ENCODE measurements at regions not wholly inside any gene's neighbourhood (a gene's known extent, or its start where the extent isn't known, plus 50 kb on each side); places are given as distances from the start of the nearest gene placed in this dataset.

- Histone ChIP-seq H3K4me2 (ENCODE audit: low read length) (no peak overlapping the region), H2AFZ (ENCODE audit: low read depth, low read length) (no peak overlapping the region), H3K36me3 (ENCODE audit: insufficient read depth, low read length) (no peaks in the 10 kb centered on the region), H3K9me3 (ENCODE audit: low read length) (no peaks in the 10 kb centered on the region), H3K27ac (ENCODE audit: low read length) (no peak overlapping the region), H3F3A (ENCODE audit: insufficient read depth, low read length, poor library complexity, severe bottlenecking) (no peaks in the 10 kb centered on the region), H3K27me3 (ENCODE audit: insufficient read depth, low read depth, low read length) (no peaks in the 10 kb centered on the region), H3K79me2 (replicated peaks; ENCODE audit: insufficient read depth, low read length) (no peaks in the 10 kb centered on the region), H3K9me2 (ENCODE audit: insufficient read depth, low read length) (no peaks in the 10 kb centered on the region), H3K9ac (ENCODE audit: low read length) (no peak overlapping the region), H4K20me1 (ENCODE audit: insufficient read depth) (no peaks in the 10 kb centered on the region), H3K4me3 (ENCODE audit: low read length) (no peak overlapping the region)
- TF ChIP-seq POLR2AphosphoS5 (IDR thresholded peaks at IDR 0.05) (no peak), SMC3 (conservative IDR thresholded peaks at IDR 0.05; ENCODE audit: poor library complexity) (no peak)
Measured at GRCh38 chr11:129618046-129618569, 197.5 kb upstream of the TMEM45B start.

- Histone ChIP-seq H3K27me3 (ENCODE audit: insufficient read depth, low read depth, low read length) (no peaks in the 10 kb centered on the region), H3K4me3 (ENCODE audit: low read length) (no peak overlapping the region), H3K9ac (ENCODE audit: low read length) (no peak overlapping the region), H3K4me2 (ENCODE audit: low read length) (no peak overlapping the region), H3K9me3 (ENCODE audit: low read length) (no peaks in the 10 kb centered on the region), H2AFZ (ENCODE audit: low read depth, low read length) (no peak overlapping the region), H4K20me1 (ENCODE audit: insufficient read depth) (no peaks in the 10 kb centered on the region), H3K9me2 (ENCODE audit: insufficient read depth, low read length) (no peaks in the 10 kb centered on the region), H3K79me2 (replicated peaks; ENCODE audit: insufficient read depth, low read length) (no peaks in the 10 kb centered on the region), H3F3A (ENCODE audit: insufficient read depth, low read length, poor library complexity, severe bottlenecking) (no peaks in the 10 kb centered on the region), H3K36me3 (ENCODE audit: insufficient read depth, low read length) (no peaks in the 10 kb centered on the region), H3K27ac (ENCODE audit: low read length) (no peak overlapping the region)
- TF ChIP-seq POLR2AphosphoS5 (IDR thresholded peaks at IDR 0.05) = no peak
- no peak for TF ChIP-seq MXI1 (conservative IDR thresholded peaks at IDR 0.05; ENCODE audit: poor library complexity, severe bottlenecking)
- no peak for TF ChIP-seq REST (IDR thresholded peaks at IDR 0.05; ENCODE audit: borderline replicate concordance)
- TF ChIP-seq SMC3 (conservative IDR thresholded peaks at IDR 0.05; ENCODE audit: poor library complexity) = no peak
- TF ChIP-seq EZH2 (IDR thresholded peaks at IDR 0.05; ENCODE audit: borderline replicate concordance, insufficient read depth, low read length, poor library complexity, severe bottlenecking) = no peak
- TF ChIP-seq CTCF (IDR thresholded peaks at IDR 0.05; ENCODE audit: poor library complexity, severe bottlenecking) = no peak
- TF ChIP-seq RAD21 (conservative IDR thresholded peaks at IDR 0.05) = no peak
- TF ChIP-seq TAF1 (IDR thresholded peaks at IDR 0.05; ENCODE audit: low read depth) = no peak
- TF ChIP-seq EP300 (conservative IDR thresholded peaks at IDR 0.05; ENCODE audit: poor library complexity, severe bottlenecking) = no peak
Measured at GRCh38 chr11:129620237-129621104, 195.2 kb upstream of the TMEM45B start.
